OCI-LY7 (cell line): ENCODE measurements at regions not wholly inside any gene's neighbourhood (a gene's known extent, or its start where the extent isn't known, plus 50 kb on each side); places are given as distances from the start of the nearest gene placed in this dataset.

Experiments used
- BruUV-seq: library from RNA; stranded (reverse); fragments of 400-500 nt; replicated peaks from 2 replicates; lab custom pipeline; 2021; lab: Mats Ljungman, UMichigan
- CTCF ChIA-PET: fragments of 300-600 bp; sonication (Branson Sonifier 250); formaldehyde crosslinking; loops from one replicate; lab custom pipeline; 2022; ENCODE audit warnings: antibody characterized with exemption; ENCODE audit not compliant: unreplicated experiment; lab: Charles Lee
- POLR2A ChIA-PET: fragments of 300-600 bp; sonication (Branson Sonifier 250); formaldehyde crosslinking; loops from one replicate; lab custom pipeline; 2022; ENCODE audit warnings: antibody characterized with exemption; lab: Charles Lee
- DNase-seq: peaks from one replicate; pipeline ENCODE4 v3.0.0-alpha.2; 2015; ENCODE audit warnings: low spot score
- H2AFZ ChIP-seq: fragments of 200-600 bp; sonication (generic), shearing (Covaris generic); 2 replicates; pipeline ENCODE4 v1.6.1; 2014; ENCODE audit warnings: mild to moderate bottlenecking, antibody characterized with exemption, low read length, moderate library complexity
- H3K27ac ChIP-seq: fragments of 200-600 bp; sonication (generic); 2 replicates; pipeline ENCODE4 v1.5.1; 2014; ENCODE audit warnings: mixed run types, low read depth, mild to moderate bottlenecking, moderate library complexity, low read length, inconsistent platforms; ENCODE audit not compliant: poor library complexity, severe bottlenecking
- H3K36me3 ChIP-seq: fragments of 200-600 bp; sonication (generic); 2 replicates; pipeline ENCODE4 v1.6.1; 2014; ENCODE audit warnings: mild to moderate bottlenecking, antibody characterized with exemption, low read length, moderate library complexity, mixed read lengths; ENCODE audit not compliant: insufficient read depth
- H3K4me1 ChIP-seq: fragments of 200-600 bp; sonication (generic); 2 replicates; pipeline ENCODE4 v1.5.1; 2014; ENCODE audit warnings: mild to moderate bottlenecking, low read length; ENCODE audit not compliant: insufficient read depth, poor library complexity, severe bottlenecking
- H3K4me2 ChIP-seq: fragments of 200-600 bp; sonication (generic); 2 replicates; pipeline ENCODE4 v1.6.1; 2014; ENCODE audit warnings: mild to moderate bottlenecking, low read length
- H3K4me3 ChIP-seq: fragments of 200-600 bp; sonication (generic); 2 replicates; pipeline ENCODE4 v1.5.1; 2014; ENCODE audit warnings: mild to moderate bottlenecking, low read depth, low read length; ENCODE audit not compliant: poor library complexity, severe bottlenecking
- H3K79me2 ChIP-seq: fragments of 200-600 bp; sonication (generic); 2 replicates; pipeline ENCODE4 v1.6.1; 2016; ENCODE audit warnings: low read depth, mild to moderate bottlenecking, low read length, moderate library complexity, mixed read lengths; ENCODE audit not compliant: insufficient read depth
- H3K9me2 ChIP-seq: fragments of 200-600 bp; sonication (generic); 2 replicates; pipeline ENCODE4 v1.6.1; 2016; ENCODE audit warnings: mild to moderate bottlenecking, low read length, mixed read lengths; ENCODE audit not compliant: insufficient read depth
- H3K9me3 ChIP-seq: fragments of 200-600 bp; sonication (generic); 2 replicates; pipeline ENCODE4 v1.6.1; 2014; ENCODE audit warnings: mild to moderate bottlenecking, mixed run types, low read length, mixed read lengths
- H4K20me1 ChIP-seq: fragments of 200-600 bp; sonication (generic); 2 replicates; pipeline ENCODE4 v1.6.1; 2014; ENCODE audit warnings: mild to moderate bottlenecking, antibody characterized with exemption, low read length, moderate library complexity, mixed read lengths; ENCODE audit not compliant: insufficient read depth
- EZH2phosphoT487 ChIP-seq: fragments of 200-600 bp; sonication (generic); IDR thresholded peaks from 2 replicates; pipeline ENCODE4 v1.6.1; 2018; ENCODE audit warnings: low read depth, borderline replicate concordance, mild to moderate bottlenecking, mixed run types, antibody characterized with exemption, low read length, moderate library complexity, mixed read lengths
- intact Hi-C: fragments of 100-400 bp; cut with micrococcal nuclease; formaldehyde crosslinking; loops from one replicate; pipeline ENCODE4 v1.10.0; 2022; ENCODE audit not compliant: unreplicated experiment
- TF ChIP-seq, protein P1 (sequence below): fragments of 200-600 bp; sonication (generic); conservative IDR thresholded peaks from 2 replicates; pipeline ENCODE4 v1.5.1; 2014; ENCODE audit warnings: mild to moderate bottlenecking, antibody characterized with exemption, low read length, moderate library complexity, mixed read lengths

DNA sequence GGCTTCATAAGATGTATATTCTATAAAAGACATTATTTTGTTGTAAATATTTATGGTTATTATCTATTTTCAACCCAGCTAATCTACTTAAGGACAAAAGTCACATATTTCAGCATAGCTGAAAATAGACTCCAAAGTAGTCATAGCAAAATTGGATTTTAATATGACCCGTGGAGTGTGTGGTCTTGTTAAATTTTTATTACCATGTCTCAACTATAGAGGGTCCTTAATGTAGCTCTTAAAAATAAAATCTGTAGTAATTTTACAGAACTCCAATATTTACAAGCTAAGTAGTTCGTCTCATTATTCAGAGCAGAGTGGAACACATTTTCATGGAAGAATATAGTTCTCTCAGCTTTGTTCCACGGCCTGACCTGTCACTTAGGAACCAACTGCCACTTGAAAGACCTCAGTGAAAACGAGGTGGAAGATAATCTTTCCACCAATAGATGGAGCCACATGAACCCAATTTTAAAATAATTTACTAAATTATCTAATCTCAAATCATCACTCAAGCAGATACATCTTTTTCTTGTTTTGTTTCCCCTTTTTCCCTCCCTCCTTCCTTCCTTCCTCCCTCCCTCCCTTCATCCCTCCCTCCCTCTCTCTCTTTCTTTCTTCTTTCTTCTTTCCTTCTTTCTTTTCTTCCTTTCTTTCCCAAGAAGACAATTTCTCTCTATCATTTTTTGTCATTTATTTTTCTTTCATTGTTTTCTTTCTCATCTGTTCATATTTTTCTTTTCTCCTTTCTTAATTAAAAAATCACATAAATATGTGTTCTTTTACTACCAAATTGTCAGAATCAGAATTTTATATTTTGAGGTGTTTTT lies 97.2 kb downstream of the CLDN1 start:
- no peaks in the 10 kb centered on the region; the same call in 1 of the 2 replicates for H3K9me2 ChIP-seq
- BruUV-seq: no TSS peak
- no peaks in the 10 kb centered on the region for H3K36me3 ChIP-seq
- H3K9me3 ChIP-seq: no peaks in the 10 kb centered on the region
- POLR2A ChIA-PET: interaction anchor here (1.0 to 1.1 kb wide), 2 partner anchors 14 to 132 kb away, joined by 3 read pairs; no protein-coding TSS in a partner anchor
- DNase-seq: peak; percentile 17
- no peaks in the 10 kb centered on the region for H4K20me1 ChIP-seq
- H3K4me1 ChIP-seq: no peaks in the 10 kb centered on the region
- no peaks in the 10 kb centered on the region for H3K79me2 ChIP-seq
- H3K4me3 ChIP-seq: no peak overlapping the region
- no peak overlapping the region for H2AFZ ChIP-seq
- intact Hi-C loops: no loop called here
- TF ChIP-seq EZH2phosphoT487: no peak
- TF ChIP-seq, protein P1, sequence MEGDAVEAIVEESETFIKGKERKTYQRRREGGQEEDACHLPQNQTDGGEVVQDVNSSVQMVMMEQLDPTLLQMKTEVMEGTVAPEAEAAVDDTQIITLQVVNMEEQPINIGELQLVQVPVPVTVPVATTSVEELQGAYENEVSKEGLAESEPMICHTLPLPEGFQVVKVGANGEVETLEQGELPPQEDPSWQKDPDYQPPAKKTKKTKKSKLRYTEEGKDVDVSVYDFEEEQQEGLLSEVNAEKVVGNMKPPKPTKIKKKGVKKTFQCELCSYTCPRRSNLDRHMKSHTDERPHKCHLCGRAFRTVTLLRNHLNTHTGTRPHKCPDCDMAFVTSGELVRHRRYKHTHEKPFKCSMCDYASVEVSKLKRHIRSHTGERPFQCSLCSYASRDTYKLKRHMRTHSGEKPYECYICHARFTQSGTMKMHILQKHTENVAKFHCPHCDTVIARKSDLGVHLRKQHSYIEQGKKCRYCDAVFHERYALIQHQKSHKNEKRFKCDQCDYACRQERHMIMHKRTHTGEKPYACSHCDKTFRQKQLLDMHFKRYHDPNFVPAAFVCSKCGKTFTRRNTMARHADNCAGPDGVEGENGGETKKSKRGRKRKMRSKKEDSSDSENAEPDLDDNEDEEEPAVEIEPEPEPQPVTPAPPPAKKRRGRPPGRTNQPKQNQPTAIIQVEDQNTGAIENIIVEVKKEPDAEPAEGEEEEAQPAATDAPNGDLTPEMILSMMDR: peak; percentile 68
- CTCF ChIA-PET: no interaction called here
- H3K27ac ChIP-seq: no peak overlapping the region
- H3K4me2 ChIP-seq: no peak overlapping the region

DNA sequence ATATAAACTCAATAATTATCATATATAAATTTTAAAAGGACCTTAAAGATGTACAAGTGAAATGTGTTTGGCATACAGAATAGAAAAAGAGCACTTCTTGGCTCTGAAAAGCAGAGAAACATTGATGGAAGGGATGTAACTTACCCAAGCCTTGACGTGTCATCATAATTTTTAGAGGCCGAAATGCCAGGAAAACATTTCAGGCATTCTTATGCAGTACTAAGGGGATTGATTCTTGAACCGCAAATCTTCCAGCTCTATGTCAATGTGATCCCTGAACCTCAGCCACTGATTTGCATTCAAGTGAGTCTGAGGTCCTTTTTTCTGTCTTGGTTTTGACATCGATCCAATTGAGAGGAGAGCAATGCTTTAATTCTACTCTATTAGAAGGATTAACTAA lies 97.8 kb downstream of the CLDN1 start:
- H3K4me1 ChIP-seq: no peaks in the 10 kb centered on the region
- no TSS peak for BruUV-seq
- no peak overlapping the region for H3K27ac ChIP-seq
- no peaks in the 10 kb centered on the region for H3K36me3 ChIP-seq
- H3K9me3 ChIP-seq: no peaks in the 10 kb centered on the region
- no peaks in the 10 kb centered on the region for H3K79me2 ChIP-seq
- no peak overlapping the region for H3K4me2 ChIP-seq
- ChIA-PET POLR2A (interaction anchor here (0.7 to 1.0 kb wide), 2 partner anchors 13 to 49 kb away, joined by 3 read pairs; no protein-coding TSS in a partner anchor), CTCF (no interaction called here)
- intact Hi-C loops: no loop called here
- no peaks in the 10 kb centered on the region for H4K20me1 ChIP-seq
- DNase-seq: no peak
- no peak overlapping the region for H3K4me3 ChIP-seq
- no peak overlapping the region for H2AFZ ChIP-seq
- TF ChIP-seq EZH2phosphoT487: no peak
- TF ChIP-seq, protein P1: no peak
- no peaks in the 10 kb centered on the region; the same call in 1 of the 2 replicates for H3K9me2 ChIP-seq

DNA sequence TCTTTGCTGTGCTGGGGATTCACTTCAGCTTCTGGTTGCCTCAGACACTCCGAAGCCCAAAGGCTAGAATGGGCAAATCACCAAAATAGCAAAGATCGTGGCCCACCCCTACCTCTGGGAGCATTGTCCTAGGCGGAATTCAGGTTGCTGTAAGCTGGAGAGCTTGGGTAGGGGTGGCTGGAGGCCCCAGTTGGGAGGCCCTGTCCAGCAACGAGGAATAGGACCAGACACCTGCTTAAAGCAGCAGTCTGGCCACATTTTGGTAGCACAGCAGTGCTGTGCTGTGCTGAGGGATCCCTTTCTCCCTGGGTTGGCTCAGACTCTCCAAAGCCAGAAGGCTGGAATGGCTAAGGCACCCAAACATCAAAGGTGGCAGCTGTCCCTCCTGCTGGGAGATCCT lies 99.3 kb downstream of the CLDN1 start:
- Histone ChIP-seq H3K4me3 (no peak overlapping the region), H3K4me2 (no peak overlapping the region), H3K9me2 (no peaks in the 10 kb centered on the region), H3K27ac (no peak overlapping the region), H4K20me1 (no peaks in the 10 kb centered on the region), H3K36me3 (no peaks in the 10 kb centered on the region), H2AFZ (no peak overlapping the region), H3K9me3 (no peaks in the 10 kb centered on the region), H3K79me2 (no peaks in the 10 kb centered on the region), H3K4me1 (no peaks in the 10 kb centered on the region)
- intact Hi-C loops: no loop called here
- DNase-seq: no peak
- POLR2A ChIA-PET: no interaction called here
- TF ChIP-seq EZH2phosphoT487: no peak
- TF ChIP-seq, protein P1: no peak
- no TSS peak for BruUV-seq
- CTCF ChIA-PET: no interaction called here
